Effector memory CD8-positive, alpha-beta T cell (primary cell): ENCODE measurements at regions not wholly inside any gene's neighbourhood (a gene's known extent, or its start where the extent isn't known, plus 50 kb on each side); places are given as distances from the start of the nearest gene placed in this dataset.

Experiments
- ATAC-seq: fragments of 150-1000 bp; cut with Tn5 transposase; replicated peaks from 2 replicates; pipeline ENCODE4 v1.10.0; 2021; ENCODE audit warnings: mild to moderate bottlenecking, moderate library complexity
- DNase-seq, 3 experiments: peaks; one replicate each; pipeline ENCODE4 v3.0.0; 2021
- H3K27ac Mint-ChIP-seq, 2 donors: one replicate each; pipeline ENCODE4 v1.8.0; 2022; ENCODE audit warnings: mild to moderate bottlenecking in 2 of 2, mixed read lengths in 2 of 2, moderate library complexity in 2 of 2
- H3K27me3 Mint-ChIP-seq, 2 donors: one replicate each; pipeline ENCODE4 v1.8.0; 2022; ENCODE audit warnings: mixed read lengths in 2 of 2
- H3K36me3 Mint-ChIP-seq: one replicate; pipeline ENCODE4 v1.8.0; 2022; ENCODE audit warnings: mild to moderate bottlenecking, moderate library complexity, mixed read lengths; ENCODE audit not compliant: insufficient read depth
- H3K4me1 Mint-ChIP-seq, 2 donors: one replicate each; pipeline ENCODE4 v1.8.0; 2022; ENCODE audit warnings: low read depth in 2 of 2, mixed read lengths in 2 of 2
- H3K4me3 Mint-ChIP-seq, 2 donors: one replicate each; pipeline ENCODE4 v1.8.0; 2022; ENCODE audit warnings: mild to moderate bottlenecking in 2 of 2, mixed read lengths in 2 of 2, moderate library complexity in 2 of 2
- H3K9me3 Mint-ChIP-seq, 2 donors: one replicate each; pipeline ENCODE4 v1.8.0; 2022; ENCODE audit warnings: mixed read lengths in 2 of 2

DNA sequence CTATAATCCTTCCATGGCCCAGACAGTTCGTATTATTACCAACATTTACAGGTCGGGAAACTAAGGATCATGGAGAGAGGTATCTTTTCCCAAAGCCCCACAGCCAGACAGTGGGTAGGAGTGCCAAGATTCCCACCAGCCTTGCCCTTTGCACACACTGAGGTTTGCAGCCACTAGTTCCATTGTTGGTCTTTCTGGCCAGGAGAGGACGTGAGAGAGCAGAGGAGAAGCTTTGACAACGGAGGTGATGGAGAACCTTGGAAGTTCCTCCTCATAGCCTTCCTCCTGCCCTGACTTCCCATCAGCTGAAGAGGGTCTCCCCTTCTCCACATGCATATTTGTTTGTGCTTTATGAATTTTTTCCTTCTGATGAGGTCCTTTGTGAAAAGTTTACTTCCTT, 50.5 kb upstream of the PLCL2 start:
- Mint-ChIP-seq H3K36me3 (no peaks in the 10 kb centered on the region), H3K9me3 (no peaks in the 10 kb centered on the region), H3K27me3 (no peaks in the 10 kb centered on the region), H3K27ac (no peak overlapping the region), H3K4me3 (no peak overlapping the region), H3K4me1 (peaks cover 11 to 17% of the 10 kb centered on the region in 2 donors)
- ATAC-seq (no peak), DNase-seq (no peak)

DNA sequence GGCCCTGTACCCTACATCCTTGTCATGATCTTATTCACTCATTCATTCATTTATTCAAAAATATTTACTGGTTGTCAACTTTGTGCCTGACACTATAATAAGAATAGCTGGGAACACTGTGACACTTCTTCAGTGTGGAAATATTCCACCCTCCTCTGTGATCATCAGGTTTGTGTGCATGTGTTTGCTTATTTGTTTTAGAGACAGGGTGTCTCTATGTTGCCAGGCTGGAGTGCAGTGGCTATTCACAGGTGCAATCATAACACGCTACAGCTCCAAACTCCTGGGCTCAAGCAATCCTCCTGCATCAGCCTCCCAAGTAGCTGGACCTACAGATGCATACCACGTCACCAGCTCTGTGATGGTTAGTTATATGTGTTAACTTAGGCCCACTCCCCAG, 50.0 kb upstream of the PLCL2 start:
- Mint-ChIP-seq H3K4me1 (peaks cover 11 to 17% of the 10 kb centered on the region in 2 donors), H3K27me3 (no peaks in the 10 kb centered on the region), H3K9me3 (no peaks in the 10 kb centered on the region), H3K36me3 (no peaks in the 10 kb centered on the region), H3K4me3 (no peak overlapping the region), H3K27ac (no peak overlapping the region)
- DNase-seq (no peak), ATAC-seq (no peak)
